Hepatocyte (in vitro differentiated cells): ENCODE measurements at regions not wholly inside any gene's neighbourhood (a gene's known extent, or its start where the extent isn't known, plus 50 kb on each side); places are given as distances from the start of the nearest gene placed in this dataset.
"Not testable (repeated sequence)": the region's sequence is repeated elsewhere in the genome, so short reads cannot be mapped to it uniquely, and the experiment has no call there.

ENCODE experiments used
- CTCF ChIP-seq: fragments of 200-600 bp; sonication (generic); IDR thresholded peaks from 2 replicates; pipeline ENCODE4 v1.5.1; 2016; ENCODE audit warnings: antibody characterized with exemption, mild to moderate bottlenecking; ENCODE audit not compliant: poor library complexity
- EZH2 ChIP-seq: fragments of 200-600 bp; sonication (generic); IDR thresholded peaks from 2 replicates; pipeline ENCODE4 v1.6.1; 2016; ENCODE audit warnings: antibody characterized with exemption, mild to moderate bottlenecking, borderline replicate concordance
- EZH2phosphoT487 ChIP-seq: fragments of 200-600 bp; sonication (generic); IDR thresholded peaks from one replicate; pipeline ENCODE4 v1.6.1; 2018; ENCODE audit warnings: antibody characterized with exemption, mild to moderate bottlenecking, low read depth, moderate library complexity; ENCODE audit not compliant: unreplicated experiment, severe bottlenecking

GRCh38 chr3:189385880-189386279, 214.1 kb downstream of the TPRG1 start:
- TF ChIP-seq CTCF, EZH2phosphoT487, EZH2: not testable (repeated sequence)
